DND-41 (cell line): ENCODE measurements at regions not wholly inside any gene's neighbourhood (a gene's known extent, or its start where the extent isn't known, plus 50 kb on each side); places are given as distances from the start of the nearest gene placed in this dataset.

Experiments
- ATAC-seq: fragments of 200-7000 bp; cut with Tn5 transposase; 3 replicates; pipeline ENCODE4 v1.9.1; 2021; ENCODE audit warnings: low read depth; ENCODE audit not compliant: insufficient read depth
- DNase-seq: peaks from one replicate; pipeline ENCODE4 v3.0.0-alpha.2; 2020
- H2AFZ ChIP-seq: 2 replicates; pipeline ENCODE4 v1.6.0; 2012; ENCODE audit warnings: low read depth, low read length
- H3K27ac ChIP-seq: 2 replicates; pipeline ENCODE4 v1.5.1; 2012; ENCODE audit warnings: low read length, inconsistent platforms
- H3K27me3 ChIP-seq: fragments of 200-600 bp; sonication (generic); 2 replicates; pipeline ENCODE4 v1.6.0; 2012; ENCODE audit warnings: low read length, mild to moderate bottlenecking, inconsistent platforms; ENCODE audit not compliant: insufficient read depth, poor library complexity
- H3K36me3 ChIP-seq: 2 replicates; pipeline ENCODE4 v1.5.1; 2012; ENCODE audit warnings: low read length, inconsistent platforms; ENCODE audit not compliant: insufficient read depth
- H3K4me1 ChIP-seq: 2 replicates; pipeline ENCODE4 v1.5.1; 2012; ENCODE audit warnings: mild to moderate bottlenecking, low read length; ENCODE audit not compliant: insufficient read depth
- H3K4me2 ChIP-seq: 2 replicates; pipeline ENCODE4 v1.6.0; 2012; ENCODE audit warnings: mild to moderate bottlenecking, moderate library complexity, low read length, inconsistent platforms; ENCODE audit not compliant: insufficient read depth
- H3K4me3 ChIP-seq, 2 experiments: fragments of 200-600 bp in 1 of 2; shearing (Covaris generic) in 1 of 2; 2 replicates each; pipeline ENCODE4 v1.5.1; 2012 to 2016; ENCODE audit warnings: inconsistent platforms in 2 of 2, low read length in 2 of 2, mild to moderate bottlenecking in 2 of 2, low read depth in 1 of 2, moderate library complexity in 1 of 2
- H3K79me2 ChIP-seq: 2 replicates; pipeline ENCODE4 v1.6.0; 2012; ENCODE audit warnings: low read length, inconsistent platforms; ENCODE audit not compliant: insufficient read depth
- H3K9ac ChIP-seq: 2 replicates; pipeline ENCODE4 v1.6.0; 2012; ENCODE audit warnings: low read depth, mild to moderate bottlenecking, inconsistent platforms, low read length, moderate library complexity
- H3K9me3 ChIP-seq: 2 replicates; pipeline ENCODE4 v1.5.1; 2012; ENCODE audit warnings: low read length, moderate library complexity, mild to moderate bottlenecking, inconsistent platforms; ENCODE audit not compliant: insufficient read depth, severe bottlenecking
- H4K20me1 ChIP-seq: 2 replicates; pipeline ENCODE4 v1.6.0; 2012; ENCODE audit warnings: low read length; ENCODE audit not compliant: insufficient read depth
- CTCF ChIP-seq: IDR thresholded peaks from 2 replicates; pipeline ENCODE4 v1.5.1; 2012; ENCODE audit warnings: borderline replicate concordance, low read length, moderate library complexity, mild to moderate bottlenecking; ENCODE audit not compliant: poor library complexity, severe bottlenecking; ENCODE audit errors: extremely low read depth
- EZH2 ChIP-seq: IDR thresholded peaks from 3 replicates; pipeline ENCODE4 v1.6.1; 2012; ENCODE audit warnings: borderline replicate concordance, low read depth, mild to moderate bottlenecking, moderate library complexity, low read length, inconsistent platforms; ENCODE audit not compliant: severe bottlenecking

DNA sequence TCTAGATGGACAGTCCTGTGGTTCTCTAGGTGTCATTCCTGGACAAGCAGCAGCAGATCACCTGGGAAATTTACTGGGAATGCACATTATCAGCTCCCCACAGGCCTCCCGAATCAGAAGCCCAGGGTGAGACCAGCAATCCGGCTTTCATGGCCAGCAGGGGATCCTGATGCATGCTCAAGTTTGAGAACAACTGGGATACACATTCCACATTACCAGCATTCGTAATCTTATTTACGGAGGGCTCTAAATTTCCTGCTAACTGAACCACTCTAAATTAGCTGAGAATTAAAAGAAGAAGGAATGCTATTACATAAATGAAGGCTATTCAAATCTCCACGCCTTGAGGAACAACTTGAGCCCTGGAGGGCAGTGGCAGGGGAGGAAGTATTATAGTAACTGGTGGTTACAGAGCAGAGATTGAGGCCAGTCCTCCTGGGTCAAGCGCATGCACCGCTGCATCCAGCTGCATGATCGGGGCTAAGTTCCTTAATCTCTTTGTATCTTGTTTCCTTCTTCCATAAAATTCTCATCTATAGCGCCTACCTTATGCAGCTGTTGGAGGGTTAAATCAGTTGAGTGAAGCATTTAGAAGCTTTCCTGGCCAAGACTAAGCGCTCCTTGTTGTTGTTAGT, 403.7 kb downstream of the CDH26 start:
- Histone ChIP-seq H3K27me3 (no peaks in the 10 kb centered on the region), H4K20me1 (no peaks in the 10 kb centered on the region; the same call in 1 of the 2 replicates), H3K4me3 (no peak overlapping the region), H3K4me1 (no peaks in the 10 kb centered on the region), H3K9ac (no peak overlapping the region), H3K9me3 (no peaks in the 10 kb centered on the region), H2AFZ (no peak overlapping the region), H3K36me3 (peaks cover 44% of the 10 kb centered on the region), H3K79me2 (no peaks in the 10 kb centered on the region), H3K4me2 (no peak overlapping the region), H3K27ac (no peak overlapping the region)
- ATAC-seq (no peak), DNase-seq (no peak)
- TF ChIP-seq EZH2 (no peak), CTCF (no peak)

GRCh38 chr20:60362531-60362930, 404.3 kb downstream of the CDH26 start:
- DNase-seq, result no peak
- no peaks in the 10 kb centered on the region for H3K79me2 ChIP-seq

DNA sequence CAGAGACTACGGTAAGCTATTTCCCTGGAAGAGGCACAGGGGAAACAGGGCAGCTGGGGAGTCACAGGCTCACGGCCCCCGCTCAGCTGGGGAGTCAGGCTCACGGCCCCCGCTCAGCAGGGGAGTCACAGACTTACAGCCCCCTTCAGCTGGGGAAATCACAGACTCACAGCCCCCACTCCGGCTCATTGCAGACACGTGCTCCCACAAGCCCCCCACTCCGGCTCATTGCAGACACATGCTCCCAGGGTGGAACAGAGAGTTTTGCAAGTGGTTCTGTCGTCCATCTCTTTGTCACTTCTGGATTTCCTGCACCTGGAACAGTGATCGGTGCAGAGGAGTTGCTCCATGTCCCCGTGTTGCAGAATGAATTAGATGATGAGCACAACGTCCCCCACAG, 405.5 kb downstream of the CDH26 start:
- Histone ChIP-seq H3K27me3 (no peaks in the 10 kb centered on the region), H3K4me3 (no peak overlapping the region), H4K20me1 (no peaks in the 10 kb centered on the region; the same call in 1 of the 2 replicates), H2AFZ (no peak overlapping the region), H3K4me1 (no peaks in the 10 kb centered on the region), H3K4me2 (no peak overlapping the region), H3K79me2 (no peaks in the 10 kb centered on the region), H3K36me3 (peaks cover 42% of the 10 kb centered on the region), H3K27ac (no peak overlapping the region), H3K9ac (no peak overlapping the region), H3K9me3 (no peaks in the 10 kb centered on the region)
- ATAC-seq, result no peak
- TF ChIP-seq EZH2, result no peak
- TF ChIP-seq CTCF, result no peak
- DNase-seq, result no peak

More at GRCh38 chr20:60362531-60362930, 404.3 kb downstream of the CDH26 start:
- Histone ChIP-seq H3K4me2 (no peak overlapping the region), H3K36me3 (peaks cover 44% of the 10 kb centered on the region), H3K4me1 (no peaks in the 10 kb centered on the region), H4K20me1 (no peaks in the 10 kb centered on the region; the same call in 1 of the 2 replicates), H3K27ac (no peak overlapping the region; the same call in 1 of the 2 replicates), H2AFZ (no peak overlapping the region), H3K9ac (no peak overlapping the region), H3K9me3 (no peaks in the 10 kb centered on the region), H3K27me3 (no peaks in the 10 kb centered on the region), H3K4me3 (no peak overlapping the region)
- no peak for TF ChIP-seq CTCF
- TF ChIP-seq EZH2, result no peak
- no peak for ATAC-seq

GRCh38 chr20:60365064-60365666, 406.9 kb downstream of the CDH26 start:
- Histone ChIP-seq H3K4me1 (no peaks in the 10 kb centered on the region), H3K4me2 (no peak overlapping the region), H3K79me2 (no peaks in the 10 kb centered on the region), H3K9ac (no peak overlapping the region), H3K36me3 (peaks cover 31% of the 10 kb centered on the region), H3K27ac (no peak overlapping the region), H2AFZ (no peak overlapping the region), H3K27me3 (no peaks in the 10 kb centered on the region), H3K4me3 (no peak overlapping the region), H3K9me3 (no peaks in the 10 kb centered on the region), H4K20me1 (no peaks in the 10 kb centered on the region; the same call in 1 of the 2 replicates)
- DNase-seq, result peak; percentile 23
- peak; percentile 62; the same call in 2 of the 3 replicates for ATAC-seq
- TF ChIP-seq EZH2 (no peak), CTCF (peak; percentile 57)
